ENCODE measurements at regions not wholly inside any gene's neighbourhood (a gene's known extent, or its start where the extent isn't known, plus 50 kb on each side); places are given as distances from the start of the nearest gene placed in this dataset.

DNA sequence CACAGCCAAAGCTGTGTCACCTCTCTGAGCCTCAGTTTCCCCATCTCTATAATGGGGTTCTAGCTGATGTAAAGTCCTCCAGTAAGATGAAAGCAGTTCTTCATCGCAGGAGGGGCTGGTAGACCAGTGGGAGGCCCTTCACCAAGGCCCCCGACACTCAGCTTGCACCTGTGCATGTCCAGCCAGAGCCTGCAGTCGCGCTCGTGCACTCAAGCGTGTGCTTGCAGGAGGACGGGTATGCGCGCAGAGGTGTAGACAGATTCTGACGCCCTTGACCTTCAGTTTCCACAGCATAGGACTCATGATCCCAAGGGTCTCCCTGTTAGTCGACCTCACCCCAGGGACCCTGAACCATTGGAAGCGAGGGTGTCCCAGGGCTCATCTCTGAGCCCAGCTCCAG lies 633.7 kb downstream of the TBC1D22A start:
- no peak for DNase-seq (ENCODE audit: low read depth, low spot score)

- DNase-seq (ENCODE audit: low read depth, low spot score): no peak
Observed at GRCh38 chr22:47395481-47395880, 633.0 kb downstream of the TBC1D22A start.

DNA sequence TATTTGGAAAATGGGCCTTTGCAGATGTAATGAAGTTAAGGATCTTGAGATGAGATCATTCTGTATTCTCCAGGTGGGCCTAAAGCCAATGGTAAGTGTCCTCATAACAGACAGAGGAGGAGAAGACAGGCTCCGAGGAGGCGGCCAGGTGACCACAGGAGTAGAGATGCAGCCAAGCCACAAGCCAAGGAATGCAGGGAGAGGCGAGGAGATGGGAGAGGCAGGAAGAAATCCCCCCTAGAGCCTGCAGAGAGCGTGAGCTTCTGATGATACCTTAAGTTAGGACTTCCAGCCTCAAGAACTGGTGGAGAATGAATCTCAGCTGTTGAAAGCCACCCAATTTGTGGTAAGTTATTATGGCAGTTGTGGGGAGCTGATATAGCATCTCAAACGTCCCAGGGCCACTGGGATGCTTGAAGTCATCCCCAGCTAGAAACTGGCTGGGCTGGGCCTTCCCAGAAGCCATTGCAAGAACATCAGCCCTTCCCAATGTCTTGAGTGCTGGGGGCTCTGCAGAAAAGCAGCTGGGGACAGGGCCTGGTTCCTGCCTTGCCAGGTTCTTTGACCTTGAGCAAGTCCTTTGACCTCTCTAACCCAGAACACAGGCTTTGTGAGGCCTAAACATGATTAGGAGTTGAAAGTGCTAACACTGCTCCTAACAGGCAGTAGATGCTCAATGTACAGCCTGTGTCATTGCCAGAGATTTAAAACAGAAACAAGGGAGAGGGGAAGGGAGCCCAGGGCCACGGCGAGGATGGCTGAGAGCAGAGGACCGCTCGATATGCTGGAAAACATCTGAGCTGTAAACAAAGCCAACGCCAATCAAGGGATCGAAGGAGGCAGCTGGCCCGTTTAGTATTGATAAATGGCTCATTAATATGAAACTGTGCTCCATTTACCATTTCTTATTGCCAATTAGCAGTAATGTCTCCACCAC lies 632.3 kb downstream of the TBC1D22A start:
- DNase-seq (ENCODE audit: low read depth, low spot score): no peak

- no peak for DNase-seq (ENCODE audit: low read depth, low spot score)
Observed at GRCh38 chr22:47393191-47393590, 630.7 kb downstream of the TBC1D22A start.

DNA sequence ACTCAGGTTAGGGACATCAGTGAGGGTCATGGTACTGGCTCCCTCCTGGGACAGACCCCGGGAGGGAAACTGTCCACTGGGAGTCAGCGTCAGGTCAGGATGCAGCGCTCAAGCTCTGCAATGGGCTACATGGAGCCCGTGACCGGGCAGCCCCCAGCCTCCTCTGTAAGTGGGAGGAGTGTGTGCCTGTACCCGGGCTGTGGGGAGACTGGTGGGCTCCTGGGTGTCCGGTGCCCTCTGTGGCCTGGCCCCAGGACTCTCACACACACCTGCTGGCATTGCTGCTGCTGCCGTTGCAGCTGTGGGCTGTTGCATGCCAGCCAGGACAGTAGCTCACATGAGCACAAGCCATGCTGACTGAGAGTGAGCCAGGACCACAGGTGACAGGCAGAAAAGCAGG lies 630.3 kb downstream of the TBC1D22A start:
- no peak for DNase-seq (ENCODE audit: low read depth, low spot score)

DNA sequence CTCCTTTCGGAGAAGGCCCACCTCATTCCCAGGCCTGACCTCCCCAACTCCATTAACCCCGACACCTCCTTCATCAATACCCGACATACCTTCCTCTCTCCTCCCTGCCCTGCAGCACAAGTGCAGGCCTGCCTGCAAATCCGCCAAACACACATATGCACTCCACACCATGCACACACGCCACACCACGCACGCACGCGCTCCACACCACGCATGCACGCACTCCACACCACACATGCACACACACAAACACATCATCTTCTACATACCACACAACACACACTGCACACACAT lies 629.6 kb downstream of the TBC1D22A start:
- DNase-seq (ENCODE audit: low read depth, low spot score): no peak

DNA sequence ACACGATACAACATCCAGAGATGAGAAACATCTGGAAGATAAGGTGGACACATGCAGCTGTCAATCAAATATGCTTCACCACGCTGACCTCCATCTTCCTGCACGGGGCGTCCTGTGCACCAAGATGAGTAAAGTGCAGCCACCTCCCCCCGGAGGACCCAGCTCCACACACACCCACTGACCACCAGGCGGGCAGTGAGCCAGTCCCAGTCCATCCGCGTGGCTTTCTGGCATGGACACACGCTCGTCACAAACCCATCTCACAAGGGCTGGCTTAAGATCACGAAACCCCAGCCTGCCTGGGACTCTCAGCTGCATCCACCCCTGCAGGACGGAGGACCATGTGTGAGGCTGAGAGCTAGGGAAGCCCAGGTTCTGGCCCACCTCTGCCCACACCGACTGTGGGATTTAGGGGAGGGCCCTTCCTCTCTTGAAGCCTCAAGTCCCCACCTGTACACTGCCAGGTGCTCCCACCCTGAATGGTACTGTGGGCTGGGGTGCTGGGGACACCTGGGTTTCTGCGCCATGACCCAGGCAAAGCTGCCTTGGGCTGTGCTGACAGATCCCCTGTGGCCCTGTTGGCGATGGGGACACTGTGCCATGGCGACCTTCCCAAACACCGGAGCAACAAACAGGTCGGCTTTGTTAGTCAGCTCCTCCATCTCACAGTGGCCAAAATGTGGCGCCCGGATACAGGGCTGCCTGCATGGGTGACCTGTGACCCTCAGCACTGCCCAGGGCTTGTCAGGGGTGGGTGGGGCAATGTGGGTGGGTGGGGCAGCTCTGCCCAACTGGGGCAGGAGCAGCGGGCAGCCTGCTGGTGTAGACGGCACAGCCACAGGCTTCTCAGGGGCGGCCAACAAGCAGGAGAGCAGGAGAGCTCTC lies 629.0 kb downstream of the TBC1D22A start:
- DNase-seq (ENCODE audit: low read depth, low spot score): no peak

DNA sequence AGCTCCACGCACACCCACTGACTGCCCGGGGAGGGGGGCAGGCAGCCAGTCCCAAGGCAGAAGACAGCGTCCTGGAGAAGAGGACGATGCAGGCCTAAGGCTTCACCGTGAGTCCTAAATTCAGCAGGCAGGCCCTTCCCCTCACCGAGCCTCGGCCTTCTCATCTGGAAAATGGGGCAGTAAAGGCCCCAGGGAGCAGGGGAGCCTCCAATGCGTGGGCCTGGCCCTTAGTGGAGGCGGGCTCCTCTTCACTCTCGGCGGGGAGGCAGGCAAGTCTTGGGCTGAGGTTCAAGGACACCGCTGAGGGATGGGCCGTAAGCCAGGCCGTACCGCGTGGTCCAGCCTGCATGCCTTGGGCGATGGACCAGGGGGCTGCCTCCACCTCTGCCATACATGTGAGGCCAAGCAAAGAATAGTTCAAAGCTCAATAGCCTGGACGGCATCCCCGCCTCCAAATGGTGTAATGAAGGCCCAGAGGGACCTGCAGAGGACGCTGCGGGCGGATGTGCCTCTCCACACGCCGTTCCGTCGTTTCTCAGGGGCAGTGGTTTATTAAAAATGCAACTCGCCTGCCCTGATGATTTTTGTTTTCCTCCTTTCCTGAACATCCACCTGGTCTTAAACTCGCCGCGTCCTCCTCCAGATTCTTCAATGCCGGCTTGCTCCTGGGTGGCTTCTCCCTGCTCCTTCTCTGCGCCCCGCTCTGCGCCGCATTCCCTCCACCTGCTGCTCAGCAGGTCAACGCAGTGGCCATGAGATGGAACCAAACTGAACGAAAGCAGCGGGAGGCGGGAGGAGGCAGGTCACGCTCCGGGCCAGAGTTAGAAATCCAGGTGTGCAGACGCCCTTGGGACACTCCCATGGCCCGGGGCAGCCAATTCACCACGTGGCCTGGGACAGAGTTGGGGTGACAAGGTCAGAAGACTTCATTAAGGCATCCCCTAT lies 627.8 kb downstream of the TBC1D22A start:
- no peak for DNase-seq (ENCODE audit: low read depth, low spot score)

DNA sequence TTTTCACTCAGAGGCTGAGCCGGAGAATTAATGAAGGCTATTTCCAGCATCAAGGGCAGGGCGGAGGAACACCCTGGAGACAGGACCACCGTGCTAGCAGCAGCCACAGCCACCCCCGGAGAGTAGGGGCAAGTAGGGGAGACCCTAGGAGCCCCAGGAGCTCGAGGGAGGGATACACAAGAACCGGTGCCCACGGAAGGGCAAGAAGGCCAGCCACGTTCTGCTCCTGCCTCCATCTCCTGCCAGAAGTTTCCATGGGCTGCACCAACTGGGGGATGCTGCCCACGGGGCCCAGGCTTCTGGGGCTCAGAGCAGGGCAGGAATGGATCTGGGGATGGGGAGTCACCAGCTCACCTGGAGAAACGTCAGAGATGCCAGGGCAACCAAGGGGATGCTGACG lies 626.8 kb downstream of the TBC1D22A start:
- no peak for DNase-seq (ENCODE audit: low read depth, low spot score)

- DNase-seq (ENCODE audit: low read depth, low spot score): no peak
Observed at GRCh38 chr22:47388778-47389177, 626.3 kb downstream of the TBC1D22A start.

GRCh38 chr22:47388331-47388730 lies 625.9 kb downstream of the TBC1D22A start:
- no peak for DNase-seq (ENCODE audit: low read depth, low spot score)

DNA sequence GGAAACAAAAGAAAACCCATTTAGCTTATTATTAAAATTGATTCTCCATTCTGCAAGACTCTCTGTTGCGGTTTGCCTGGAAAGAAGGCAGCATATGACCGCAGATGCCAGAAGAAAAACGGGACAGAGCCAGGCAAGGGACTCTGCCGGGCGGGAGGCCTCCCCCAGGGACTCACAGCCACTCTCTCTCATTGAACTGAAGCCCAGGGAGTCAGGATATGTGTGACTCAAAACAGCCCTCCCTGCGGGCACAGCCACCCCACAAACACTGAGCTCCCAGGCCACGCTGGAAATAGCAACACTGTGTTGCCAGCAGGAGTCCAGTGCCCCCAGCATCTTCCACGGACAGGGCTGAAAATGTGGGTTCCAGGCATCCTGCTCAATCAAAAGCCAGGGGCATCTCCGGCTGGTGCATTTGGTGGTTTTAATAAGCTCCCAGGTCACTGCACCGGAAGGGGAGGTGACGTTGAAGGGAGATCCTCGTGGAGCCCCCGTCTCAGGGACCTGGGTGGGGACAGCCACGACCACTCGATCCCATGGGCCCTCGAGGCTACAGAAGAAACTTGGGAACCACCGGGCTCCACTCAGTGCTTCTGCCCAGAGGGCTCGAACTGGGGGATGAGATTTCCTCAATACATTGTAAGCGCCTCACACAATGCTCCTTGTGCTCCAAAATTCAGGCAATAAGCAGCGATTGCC lies 624.5 kb downstream of the TBC1D22A start:
- no peak for DNase-seq (ENCODE audit: low read depth, low spot score)

- no peak for DNase-seq (ENCODE audit: low read depth, low spot score)
Observed at GRCh38 chr22:47384977-47385376, 622.5 kb downstream of the TBC1D22A start.

GRCh38 chr22:47382164-47382890 lies 619.9 kb downstream of the TBC1D22A start:
- no peak for DNase-seq (ENCODE audit: low read depth, low spot score)

DNA sequence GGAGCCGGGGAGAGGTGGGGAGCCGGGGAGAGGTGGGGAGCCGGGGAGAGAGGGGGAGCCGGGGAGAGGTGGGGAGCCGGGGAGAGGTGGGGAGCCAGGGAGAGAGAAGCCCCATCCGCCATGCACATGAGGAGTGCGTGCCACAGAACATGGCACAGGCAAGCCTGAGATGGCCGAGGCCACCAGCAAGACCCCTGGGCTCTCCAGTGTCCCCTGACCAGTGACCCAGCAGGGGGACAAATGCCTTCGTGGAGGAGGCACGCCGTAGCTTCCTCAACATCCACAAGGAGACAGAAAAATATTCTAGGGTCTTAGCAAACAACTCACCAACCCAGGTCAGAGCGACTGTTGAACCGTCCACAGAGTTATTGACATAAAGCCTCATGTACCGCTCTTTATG lies 618.8 kb downstream of the TBC1D22A start:
- DNase-seq (ENCODE audit: low read depth, low spot score): no peak

GRCh38 chr22:47380692-47381091 lies 618.2 kb downstream of the TBC1D22A start:
- no peak for DNase-seq (ENCODE audit: low read depth, low spot score)

GRCh38 chr22:47379037-47379436 lies 616.6 kb downstream of the TBC1D22A start:
- no peak for DNase-seq (ENCODE audit: low read depth, low spot score)

DNA sequence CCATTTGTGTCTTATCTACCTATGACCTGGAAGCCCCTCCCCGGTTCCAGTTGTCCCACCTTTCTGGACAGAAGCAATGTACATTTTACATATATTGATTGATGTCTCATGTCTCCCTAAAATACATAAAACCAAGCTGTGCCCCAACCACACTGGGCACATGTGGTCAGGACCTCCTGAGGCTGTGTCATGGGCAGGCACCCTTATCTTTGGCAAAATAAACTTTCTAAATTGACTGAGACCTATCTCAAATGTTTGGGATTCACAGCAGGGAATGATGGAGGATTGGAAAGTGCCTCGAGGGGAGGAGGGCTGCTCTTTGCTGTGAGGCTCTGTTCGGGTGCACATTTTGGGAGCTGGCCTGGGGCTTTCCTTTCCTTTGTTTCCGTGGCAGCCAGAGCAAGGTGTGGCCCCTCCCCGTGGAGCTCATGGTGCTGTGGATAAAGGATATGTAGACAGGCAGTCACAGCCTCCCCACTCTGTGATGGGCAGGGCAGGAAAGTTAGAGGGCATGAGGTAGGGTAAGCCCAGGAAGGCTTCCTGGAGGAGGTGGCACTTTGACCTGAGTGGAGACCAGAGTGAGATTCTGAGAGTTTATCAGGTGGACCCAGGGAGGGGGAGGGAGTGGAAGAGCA lies 615.6 kb downstream of the TBC1D22A start:
- DNase-seq (ENCODE audit: low read depth, low spot score): no peak

GRCh38 chr22:47376901-47377505 lies 614.6 kb downstream of the TBC1D22A start:
- DNase-seq (ENCODE audit: low read depth, low spot score): no peak
